ENCODE measurements at regions not wholly inside any gene's neighbourhood (a gene's known extent, or its start where the extent isn't known, plus 50 kb on each side); places are given as distances from the start of the nearest gene placed in this dataset.

- no peak overlapping the region for H3K27ac ChIP-seq
- intact Hi-C loops (cut with DNase I): no loop called here
- 89 to 93% (median 89%) methylated on average over 6 of the region's 6 CpGs for WGBS, 3 donors
- H3K4me1 ChIP-seq (ENCODE audit: insufficient read depth): peaks cover 1% of the 10 kb centered on the region
- DNase-seq: no peak
- H3K27me3 ChIP-seq: no peaks in the 10 kb centered on the region
- no peaks in the 10 kb centered on the region for H3K36me3 ChIP-seq
- no peak overlapping the region for H3K4me3 ChIP-seq
- no peak for TF ChIP-seq EP300 (IDR thresholded peaks at IDR 0.05)
- TF ChIP-seq CTCF (IDR thresholded peaks at IDR 0.05): no peak
- TF ChIP-seq POLR2A (IDR thresholded peaks at IDR 0.05): no peak
- H3K9me3 ChIP-seq: no peaks in the 10 kb centered on the region
Observed at GRCh38 chr13:74005320-74006157, 128.7 kb downstream of the KLF12 start.

- DNase-seq: no peak
- H3K27me3 ChIP-seq: no peaks in the 10 kb centered on the region
- no peaks in the 10 kb centered on the region for H3K9me3 ChIP-seq
- no peak overlapping the region for H3K4me3 ChIP-seq
- H3K4me1 ChIP-seq (ENCODE audit: insufficient read depth): no peaks in the 10 kb centered on the region
- WGBS, 3 donors: 60 to 84% (median 76%) methylated on average over 2 of the region's 2 CpGs
- TF ChIP-seq CTCF (IDR thresholded peaks at IDR 0.05): no peak
- no peak for TF ChIP-seq EP300 (IDR thresholded peaks at IDR 0.05)
- no peak for TF ChIP-seq POLR2A (IDR thresholded peaks at IDR 0.05)
- intact Hi-C loops (cut with DNase I): no loop called here
- no peaks in the 10 kb centered on the region for H3K36me3 ChIP-seq
- H3K27ac ChIP-seq: no peak overlapping the region
Observed at GRCh38 chr13:74004109-74004508, 130.1 kb downstream of the KLF12 start.

GRCh38 chr13:74003374-74003773 is 130.8 kb downstream of the KLF12 start:
- Histone ChIP-seq H3K9me3 (no peaks in the 10 kb centered on the region), H3K36me3 (no peaks in the 10 kb centered on the region), H3K4me3 (no peak overlapping the region), H3K27ac (no peak overlapping the region), H3K27me3 (no peaks in the 10 kb centered on the region), H3K4me1 (ENCODE audit: insufficient read depth) (no peaks in the 10 kb centered on the region)
- TF ChIP-seq EP300 (IDR thresholded peaks at IDR 0.05) (no peak), CTCF (IDR thresholded peaks at IDR 0.05) (no peak), POLR2A (IDR thresholded peaks at IDR 0.05) (no peak)
- WGBS, 3 donors: 12 to 40% (median 34%) methylated on average over 1 of the region's 1 CpG
- DNase-seq: no peak
- intact Hi-C loops (cut with DNase I): no loop called here

- no peak for TF ChIP-seq POLR2A (IDR thresholded peaks at IDR 0.05)
- TF ChIP-seq EP300 (IDR thresholded peaks at IDR 0.05): no peak
- no peak for TF ChIP-seq CTCF (IDR thresholded peaks at IDR 0.05)
- Histone ChIP-seq H3K27ac (no peak overlapping the region), H3K4me1 (ENCODE audit: insufficient read depth) (no peaks in the 10 kb centered on the region), H3K9me3 (no peaks in the 10 kb centered on the region), H3K36me3 (no peaks in the 10 kb centered on the region), H3K4me3 (no peak overlapping the region), H3K27me3 (no peaks in the 10 kb centered on the region)
- intact Hi-C loops (cut with DNase I): no loop called here
- WGBS, 3 donors: 77 to 100% (median 95%) methylated on average over 1 of the region's 1 CpG
- no peak for DNase-seq
Observed at GRCh38 chr13:74000876-74001275, 133.3 kb downstream of the KLF12 start.

Data from ovary (tissue), 7 donors.